D721Med (cell line): ENCODE measurements at regions not wholly inside any gene's neighbourhood (a gene's known extent, or its start where the extent isn't known, plus 50 kb on each side); places are given as distances from the start of the nearest gene placed in this dataset.

Experiments
- DNase-seq: peaks from one replicate; pipeline ENCODE4 v3.0.0; 2011; ENCODE audit warnings: low spot score; ENCODE audit not compliant: insufficient read length
- FAIRE-seq: peaks from 2 replicates; lab custom pipeline; 2011; peaks lifted over from hg19 to GRCh38; lab: Jason Lieb, UNC
- CTCF ChIP-seq: IDR thresholded peaks from 2 replicates; pipeline ENCODE4 v1.5.1; 2012; ENCODE audit warnings: mild to moderate bottlenecking, control low read depth; ENCODE audit not compliant: insufficient read depth; ENCODE audit errors: missing control alignments

GRCh38 chr4:13703096-13703495, 75.6 kb upstream of the BOD1L1 start:
- FAIRE-seq (no peak), DNase-seq (no peak)
- no peak for TF ChIP-seq CTCF

GRCh38 chr4:13704035-13704434, 76.5 kb upstream of the BOD1L1 start:
- FAIRE-seq (no peak), DNase-seq (no peak)
- no peak for TF ChIP-seq CTCF

GRCh38 chr4:13704761-13705160, 77.2 kb upstream of the BOD1L1 start:
- DNase-seq: no peak
- no peak for TF ChIP-seq CTCF
- FAIRE-seq: no peak

GRCh38 chr4:13705521-13706041, 78.1 kb upstream of the BOD1L1 start:
- no peak for TF ChIP-seq CTCF
- FAIRE-seq (no peak), DNase-seq (no peak)

GRCh38 chr4:13706120-13706519, 78.6 kb upstream of the BOD1L1 start:
- no peak for DNase-seq
- no peak for TF ChIP-seq CTCF
- FAIRE-seq: no peak

- DNase-seq (no peak), FAIRE-seq (no peak)
- no peak for TF ChIP-seq CTCF
Observed at GRCh38 chr4:13706716-13707115, 79.2 kb upstream of the BOD1L1 start.

- FAIRE-seq: no peak
- no peak for DNase-seq
- TF ChIP-seq CTCF: no peak
Observed at GRCh38 chr4:13710246-13710885, 82.8 kb upstream of the BOD1L1 start.
